ENCODE measurements at regions not wholly inside any gene's neighbourhood (a gene's known extent, or its start where the extent isn't known, plus 50 kb on each side); places are given as distances from the start of the nearest gene placed in this dataset.

GRCh38 chr21:20856926-20857325 lies 141.3 kb upstream of the NCAM2 start:
- TF ChIP-seq, protein P1, sequence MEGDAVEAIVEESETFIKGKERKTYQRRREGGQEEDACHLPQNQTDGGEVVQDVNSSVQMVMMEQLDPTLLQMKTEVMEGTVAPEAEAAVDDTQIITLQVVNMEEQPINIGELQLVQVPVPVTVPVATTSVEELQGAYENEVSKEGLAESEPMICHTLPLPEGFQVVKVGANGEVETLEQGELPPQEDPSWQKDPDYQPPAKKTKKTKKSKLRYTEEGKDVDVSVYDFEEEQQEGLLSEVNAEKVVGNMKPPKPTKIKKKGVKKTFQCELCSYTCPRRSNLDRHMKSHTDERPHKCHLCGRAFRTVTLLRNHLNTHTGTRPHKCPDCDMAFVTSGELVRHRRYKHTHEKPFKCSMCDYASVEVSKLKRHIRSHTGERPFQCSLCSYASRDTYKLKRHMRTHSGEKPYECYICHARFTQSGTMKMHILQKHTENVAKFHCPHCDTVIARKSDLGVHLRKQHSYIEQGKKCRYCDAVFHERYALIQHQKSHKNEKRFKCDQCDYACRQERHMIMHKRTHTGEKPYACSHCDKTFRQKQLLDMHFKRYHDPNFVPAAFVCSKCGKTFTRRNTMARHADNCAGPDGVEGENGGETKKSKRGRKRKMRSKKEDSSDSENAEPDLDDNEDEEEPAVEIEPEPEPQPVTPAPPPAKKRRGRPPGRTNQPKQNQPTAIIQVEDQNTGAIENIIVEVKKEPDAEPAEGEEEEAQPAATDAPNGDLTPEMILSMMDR (IDR thresholded peaks at IDR 0.05; ENCODE audit: low read depth, low read length, missing control alignments): no peak
- Histone ChIP-seq H3K36me3 (replicated peaks) (no peaks in the 10 kb centered on the region), H3K27ac (no peak overlapping the region), H3K4me3 (ENCODE audit: low read depth, low read length) (no peak overlapping the region), H3K27me3 (replicated peaks) (no peaks in the 10 kb centered on the region)
- DNase-seq: no peak
- in situ Hi-C loops (cut with HindIII; ENCODE audit: low pct_ligation_motif_present, low sequenced_read_pairs): no loop called here

DNA sequence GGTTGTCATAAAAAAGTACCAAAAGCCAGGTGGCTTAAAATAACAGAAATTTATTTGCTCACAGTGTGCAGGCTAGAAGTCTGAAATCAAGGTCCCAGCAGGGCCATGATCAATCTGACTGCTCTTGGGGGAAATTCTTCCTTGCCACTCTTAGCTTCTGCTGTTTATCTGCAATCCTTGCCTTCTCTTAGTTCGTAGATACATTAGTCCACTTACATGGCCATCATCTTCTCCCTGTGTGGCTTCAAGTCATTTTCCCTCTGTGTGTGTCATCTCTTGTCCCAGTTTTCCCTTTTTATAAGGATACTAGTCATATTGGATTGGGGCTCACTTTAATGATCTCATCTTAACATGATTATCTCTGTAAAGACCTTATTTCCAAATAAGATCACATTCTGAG lies 124.0 kb upstream of the NCAM2 start:
- H3K4me3 ChIP-seq (ENCODE audit: low read depth, low read length): no peak overlapping the region
- TF ChIP-seq, protein P1 (IDR thresholded peaks at IDR 0.05; ENCODE audit: low read depth, low read length, missing control alignments): no peak
- no peak overlapping the region for H3K27ac ChIP-seq
- no peaks in the 10 kb centered on the region for H3K27me3 ChIP-seq (replicated peaks)
- no peaks in the 10 kb centered on the region for H3K36me3 ChIP-seq (replicated peaks)
- no peak for DNase-seq
- in situ Hi-C loops (cut with HindIII; ENCODE audit: low pct_ligation_motif_present, low sequenced_read_pairs): no loop called here

DNA sequence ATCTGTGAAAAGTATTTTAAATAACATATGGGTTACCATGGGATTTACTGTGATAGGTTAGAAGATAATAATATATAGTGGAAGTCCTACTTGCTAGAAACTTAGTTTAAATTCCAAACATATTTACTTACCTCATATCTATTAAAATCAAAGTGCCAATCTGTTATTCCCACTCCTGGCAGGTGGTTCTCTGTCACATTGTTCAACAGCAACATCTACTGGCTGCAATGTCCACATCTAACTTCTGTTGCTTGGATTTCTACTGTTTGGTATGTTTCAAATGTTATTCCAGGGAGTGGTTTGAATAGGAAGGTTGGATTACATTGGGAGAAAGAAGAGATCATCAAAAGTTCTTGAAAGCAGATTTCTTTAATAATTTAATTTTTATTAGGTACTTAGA lies 122.5 kb upstream of the NCAM2 start:
- TF ChIP-seq, protein P1 (IDR thresholded peaks at IDR 0.05; ENCODE audit: low read depth, low read length, missing control alignments): peak; percentile 41
- Histone ChIP-seq H3K36me3 (replicated peaks) (no peaks in the 10 kb centered on the region), H3K4me3 (ENCODE audit: low read depth, low read length) (no peak overlapping the region), H3K27ac (no peak overlapping the region), H3K27me3 (replicated peaks) (no peaks in the 10 kb centered on the region)
- in situ Hi-C loops (cut with HindIII; ENCODE audit: low pct_ligation_motif_present, low sequenced_read_pairs): no loop called here
- no peak for DNase-seq

- in situ Hi-C loops (cut with HindIII; ENCODE audit: low pct_ligation_motif_present, low sequenced_read_pairs): no loop called here
- no peak for DNase-seq
- TF ChIP-seq, protein P1 (IDR thresholded peaks at IDR 0.05; ENCODE audit: low read depth, low read length, missing control alignments): no peak
- H3K27me3 ChIP-seq (replicated peaks): no peaks in the 10 kb centered on the region
- no peak overlapping the region for H3K4me3 ChIP-seq (ENCODE audit: low read depth, low read length)
- no peak overlapping the region for H3K27ac ChIP-seq
- H3K36me3 ChIP-seq (replicated peaks): no peaks in the 10 kb centered on the region
These were observed 120.2 kb upstream of the NCAM2 start for GRCh38 chr21:20877976-20878375.

DNA sequence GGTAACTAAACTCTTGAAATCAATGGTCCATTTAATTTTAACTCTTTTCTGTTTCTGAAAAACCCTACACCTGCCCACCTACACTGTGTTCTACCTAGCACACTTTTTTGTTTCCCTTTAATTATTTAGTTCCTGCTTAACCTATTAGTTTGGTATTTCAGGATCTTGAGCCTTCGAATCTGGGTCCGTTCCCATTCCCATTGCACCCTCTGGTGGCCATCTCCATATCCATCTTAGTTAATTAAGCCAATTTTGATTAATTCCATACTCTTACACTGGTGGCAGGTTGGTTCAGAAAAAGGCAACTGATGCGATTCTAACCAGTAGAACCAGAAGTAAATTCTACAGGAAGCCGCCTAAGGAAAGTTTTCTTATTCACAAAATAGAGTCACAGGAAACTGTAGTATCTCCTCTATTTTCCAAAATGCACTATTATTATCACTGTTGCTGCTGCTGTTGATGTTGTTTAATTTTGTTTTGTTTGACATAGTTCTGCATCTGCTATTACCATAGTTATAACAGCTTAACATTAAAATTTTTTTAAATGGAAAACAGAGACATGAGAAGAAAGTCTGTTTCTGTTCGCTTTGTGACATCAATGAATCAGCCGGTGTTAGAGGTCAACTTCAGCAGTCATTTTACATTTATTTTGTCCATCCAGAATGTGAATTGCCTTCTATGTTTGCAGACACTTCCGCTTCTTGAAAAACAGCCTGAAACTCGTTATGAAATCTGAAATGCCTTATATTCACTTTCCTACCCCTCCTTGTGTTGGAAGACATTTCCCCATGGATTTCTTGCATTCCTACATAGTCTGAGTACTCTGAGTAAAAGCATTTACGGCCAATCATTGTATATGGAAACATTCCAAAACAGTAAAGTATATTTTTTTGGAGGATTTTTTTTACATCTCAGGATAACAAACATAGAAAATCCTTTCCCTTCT lies 115.5 kb upstream of the NCAM2 start:
- peak; percentile 7 for DNase-seq
- no peaks in the 10 kb centered on the region for H3K27me3 ChIP-seq (replicated peaks)
- no peak overlapping the region for H3K4me3 ChIP-seq (ENCODE audit: low read depth, low read length)
- no peak overlapping the region for H3K27ac ChIP-seq
- no peaks in the 10 kb centered on the region for H3K36me3 ChIP-seq (replicated peaks)
- in situ Hi-C loops (cut with HindIII; ENCODE audit: low pct_ligation_motif_present, low sequenced_read_pairs): no loop called here
- TF ChIP-seq, protein P1 (IDR thresholded peaks at IDR 0.05; ENCODE audit: low read depth, low read length, missing control alignments): peak; percentile 75
